Sigmoid colon (tissue), 6 donors: ENCODE measurements at regions not wholly inside any gene's neighbourhood (a gene's known extent, or its start where the extent isn't known, plus 50 kb on each side); places are given as distances from the start of the nearest gene placed in this dataset.

Experiments used
- DNase-seq: peaks from one replicate; pipeline ENCODE4 v3.0.0-alpha.2; 2019
- H3K27ac ChIP-seq, 4 donors: fragments of 200-600 bp; sonication (generic); one replicate each; pipeline ENCODE4 v1.5.1; 2016 to 2019; ENCODE audit warnings: mild to moderate bottlenecking in 1 of 4
- H3K27me3 ChIP-seq, 3 donors: fragments of 200-600 bp; sonication (generic); one replicate each; pipeline ENCODE4 v1.5.1; 2019; ENCODE audit warnings: mild to moderate bottlenecking in 1 of 3
- H3K36me3 ChIP-seq, 4 donors: fragments of 200-600 bp; sonication (generic); one replicate each; pipeline ENCODE4 v1.5.1; 2016 to 2019
- H3K4me1 ChIP-seq, 4 donors: fragments of 200-600 bp; sonication (generic); one replicate each; pipeline ENCODE4 v1.5.1; 2017 to 2019
- H3K4me3 ChIP-seq, 4 donors: fragments of 200-600 bp; sonication (generic); one replicate each; pipeline ENCODE4 v1.5.1; 2017 to 2019; ENCODE audit warnings: mild to moderate bottlenecking in 2 of 4, moderate library complexity in 1 of 4
- H3K9me3 ChIP-seq, 4 donors: fragments of 200-600 bp in 3 of 4; sonication (generic) in 3 of 4; one replicate each; pipeline versions ENCODE4 v1.5.1 to v1.6.1; 2013 to 2019
- CTCF ChIP-seq, 4 experiments: fragments of 450-650 bp in 3 of 4; fragments of 200-600 bp in 1 of 4; IDR thresholded peaks; one replicate each; pipeline ENCODE4 v1.5.1; 2016 to 2019; ENCODE audit warnings: antibody characterized with exemption in 4 of 4, mild to moderate bottlenecking in 3 of 4, moderate library complexity in 2 of 4
- EP300 ChIP-seq, 4 donors: sonication (generic); formaldehyde crosslinking; IDR thresholded peaks; one replicate each; pipeline ENCODE4 v1.6.1; 2017; ENCODE audit warnings: antibody characterized with exemption in 4 of 4
- POLR2A ChIP-seq, 2 donors: fragments of 450-650 bp; IDR thresholded peaks; one replicate each; pipeline ENCODE4 v1.6.1; 2016; ENCODE audit warnings: antibody characterized with exemption in 2 of 2, mild to moderate bottlenecking in 2 of 2, moderate library complexity in 2 of 2
- POLR2AphosphoS5 ChIP-seq, 4 donors: sonication (generic); formaldehyde crosslinking; IDR thresholded peaks; one replicate each; pipeline ENCODE4 v1.6.1; 2017; ENCODE audit warnings: antibody characterized with exemption in 4 of 4
- WGBS, 2 donors: extraction: QIAGEN DNeasy Blood & Tissue Kit; methylation state at CpG; one replicate each; pipeline ENCODE4 v1.1.7; 2013; 5-methylcytosine and 5-hydroxymethylcytosine counted together
- intact Hi-C: fragments of 100-400 bp; cut with DNase I; formaldehyde crosslinking; loops from one replicate; pipeline ENCODE4 v1.15.1; 2023
- donor health status: healthy with polysubstance abuse.
- donor health status: healthy.

DNA sequence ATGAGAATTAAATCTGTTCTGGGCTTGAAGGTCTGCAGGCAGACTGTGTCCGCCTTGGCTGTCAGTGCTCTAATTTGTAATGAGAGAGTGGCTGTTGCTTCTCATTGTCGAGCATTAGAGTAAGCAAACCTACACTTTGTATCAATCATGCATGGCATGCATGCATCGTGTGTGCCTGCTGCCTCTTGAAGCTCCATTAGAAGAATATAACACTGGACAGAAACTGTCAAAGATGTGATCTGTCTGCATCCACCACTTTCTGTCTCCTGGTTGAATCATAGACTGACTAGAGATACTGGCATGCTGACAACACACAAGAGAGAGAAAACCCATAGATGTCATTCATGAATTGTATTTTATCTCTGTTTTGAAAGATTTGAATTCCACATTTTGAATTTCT is 275.0 kb upstream of the NXPH2 start:
- 61 to 64% methylated on average over 3 of the region's 3 CpGs for WGBS, 2 donors
- H3K4me3 ChIP-seq = no peak overlapping the region
- DNase-seq = no peak
- no peaks in the 10 kb centered on the region for H3K9me3 ChIP-seq
- intact Hi-C loops = no loop called here
- TF ChIP-seq POLR2AphosphoS5 (IDR thresholded peaks at IDR 0.05) (no peak), EP300 (IDR thresholded peaks at IDR 0.05) (no peak), CTCF (IDR thresholded peaks at IDR 0.05) (no peak), POLR2A (IDR thresholded peaks at IDR 0.05) (no peak)
- H3K27ac ChIP-seq = no peak overlapping the region
- H3K27me3 ChIP-seq = no peaks in the 10 kb centered on the region
- H3K36me3 ChIP-seq = no peaks in the 10 kb centered on the region
- H3K4me1 ChIP-seq = no peaks in the 10 kb centered on the region

GRCh38 chr2:139048017-139048416 is 267.8 kb upstream of the NXPH2 start:
- Histone ChIP-seq H3K36me3 (no peaks in the 10 kb centered on the region), H3K4me3 (no peak overlapping the region), H3K27ac (no peak overlapping the region), H3K4me1 (no peaks in the 10 kb centered on the region), H3K27me3 (no peaks in the 10 kb centered on the region), H3K9me3 (no peaks in the 10 kb centered on the region)
- DNase-seq = no peak
- TF ChIP-seq CTCF (IDR thresholded peaks at IDR 0.05) (no peak), POLR2AphosphoS5 (IDR thresholded peaks at IDR 0.05) (no peak), EP300 (IDR thresholded peaks at IDR 0.05) (no peak), POLR2A (IDR thresholded peaks at IDR 0.05) (no peak)
- intact Hi-C loops = no loop called here

GRCh38 chr2:139045524-139045923 is 265.3 kb upstream of the NXPH2 start:
- Histone ChIP-seq H3K36me3 (no peaks in the 10 kb centered on the region), H3K4me3 (no peak overlapping the region), H3K27me3 (no peaks in the 10 kb centered on the region), H3K27ac (no peak overlapping the region), H3K4me1 (no peaks in the 10 kb centered on the region), H3K9me3 (no peaks in the 10 kb centered on the region)
- DNase-seq = no peak
- TF ChIP-seq POLR2AphosphoS5 (IDR thresholded peaks at IDR 0.05) (no peak), CTCF (IDR thresholded peaks at IDR 0.05) (no peak), EP300 (IDR thresholded peaks at IDR 0.05) (no peak), POLR2A (IDR thresholded peaks at IDR 0.05) (no peak)
- intact Hi-C loops = no loop called here
- 50 to 64% methylated on average over 2 of the region's 2 CpGs for WGBS, 2 donors

DNA sequence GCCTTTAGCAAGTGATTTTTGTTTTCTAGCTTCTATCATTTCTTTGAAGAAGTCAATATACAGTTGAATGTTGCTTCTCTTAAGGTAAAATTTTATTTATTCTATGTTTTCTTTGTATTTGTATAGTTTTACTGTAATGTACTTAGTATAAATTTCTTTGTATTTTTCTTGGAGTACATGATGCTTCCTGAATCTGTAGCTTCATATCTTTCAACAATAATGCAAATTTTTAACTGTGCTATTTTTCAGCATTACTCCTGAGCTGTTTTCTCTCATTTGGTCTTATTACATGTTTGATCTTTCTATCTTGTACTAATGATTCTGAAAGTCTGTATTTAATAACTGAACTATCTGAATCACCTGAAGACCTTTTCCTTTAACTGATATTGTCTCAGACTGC is 253.9 kb upstream of the NXPH2 start:
- no peak for DNase-seq
- intact Hi-C loops = no loop called here
- Histone ChIP-seq H3K36me3 (no peaks in the 10 kb centered on the region), H3K4me1 (no peaks in the 10 kb centered on the region), H3K27me3 (no peaks in the 10 kb centered on the region), H3K4me3 (no peak overlapping the region), H3K9me3 (no peaks in the 10 kb centered on the region), H3K27ac (no peak overlapping the region)
- TF ChIP-seq POLR2AphosphoS5 (IDR thresholded peaks at IDR 0.05) = no peak
- TF ChIP-seq CTCF (IDR thresholded peaks at IDR 0.05) = no peak
- no peak for TF ChIP-seq POLR2A (IDR thresholded peaks at IDR 0.05)
- TF ChIP-seq EP300 (IDR thresholded peaks at IDR 0.05) = no peak

GRCh38 chr2:139033300-139033699 is 253.1 kb upstream of the NXPH2 start:
- TF ChIP-seq CTCF (IDR thresholded peaks at IDR 0.05) (no peak), EP300 (IDR thresholded peaks at IDR 0.05) (no peak), POLR2A (IDR thresholded peaks at IDR 0.05) (no peak), POLR2AphosphoS5 (IDR thresholded peaks at IDR 0.05) (no peak)
- 40 to 63% methylated on average over 2 of the region's 2 CpGs for WGBS, 2 donors
- no peaks in the 10 kb centered on the region for H3K9me3 ChIP-seq
- intact Hi-C loops = no loop called here
- no peak overlapping the region for H3K4me3 ChIP-seq
- no peaks in the 10 kb centered on the region for H3K4me1 ChIP-seq
- H3K36me3 ChIP-seq = no peaks in the 10 kb centered on the region
- no peak for DNase-seq
- no peak overlapping the region for H3K27ac ChIP-seq
- H3K27me3 ChIP-seq = no peaks in the 10 kb centered on the region
